ENCODE measurements at regions not wholly inside any gene's neighbourhood (a gene's known extent, or its start where the extent isn't known, plus 50 kb on each side); places are given as distances from the start of the nearest gene placed in this dataset.

- Mint-ChIP-seq H3K9me3 (ENCODE audit: unreplicated experiment) (no peaks in the 10 kb centered on the region), H3K27ac (ENCODE audit: unreplicated experiment) (no peak overlapping the region), H3K36me3 (ENCODE audit: insufficient read depth, unreplicated experiment) (no peaks in the 10 kb centered on the region), H3K27me3 (ENCODE audit: insufficient read depth, unreplicated experiment) (peaks cover 10% of the 10 kb centered on the region), H3K4me3 (ENCODE audit: unreplicated experiment) (no peak overlapping the region), H3K4me1 (ENCODE audit: low read depth, unreplicated experiment) (no peaks in the 10 kb centered on the region)
- TF ChIP-seq CTCF (IDR thresholded peaks at IDR 0.05; ENCODE audit: insufficient read depth in 1 of 2, low read depth in 1 of 2, low read length in 1 of 2, severe bottlenecking in 1 of 2, unreplicated experiment in 1 of 2): peak; percentile 22 to 51
- peak in 1 of 2 experiments; percentile 51 for DNase-seq
- no peaks in the 10 kb centered on the region for H3K27me3 ChIP-seq (replicated peaks; ENCODE audit: control insufficient read depth, insufficient read depth, low read length)
- no TSS peak for BruUV-seq (replicated peaks)
- no peaks in the 10 kb centered on the region for H3K4me1 ChIP-seq
- POLR2A ChIA-PET: no interaction called here
- CTCF ChIA-PET: interaction anchor here (0.7 kb wide), 3 partner anchors 11 to 540 kb away, joined by 3 read pairs; no protein-coding TSS in a partner anchor
- no peaks in the 10 kb centered on the region for H3K36me3 ChIP-seq (ENCODE audit: control insufficient read depth, insufficient read depth, low read length)
- no peaks in the 10 kb centered on the region for H3K9me3 ChIP-seq
- no peak overlapping the region for H3K4me3 ChIP-seq (ENCODE audit: low read depth, low read length)
- intact Hi-C loops (cut with micrococcal nuclease; ENCODE audit: unreplicated experiment): loop anchor here (5.0 kb wide), 1 partner anchor 652 kb away; no protein-coding TSS in a partner anchor
Measured at GRCh38 chr18:47754311-47755101, 176.0 kb downstream of the SMAD2 start.

GRCh38 chr18:47752796-47753645 lies 177.4 kb downstream of the SMAD2 start:
- H3K4me1 Mint-ChIP-seq (ENCODE audit: low read depth, unreplicated experiment): no peaks in the 10 kb centered on the region
- Histone ChIP-seq H3K4me1 (no peaks in the 10 kb centered on the region), H3K36me3 (ENCODE audit: control insufficient read depth, insufficient read depth, low read length) (no peaks in the 10 kb centered on the region), H3K9me3 (no peaks in the 10 kb centered on the region), H3K27me3 (replicated peaks; ENCODE audit: control insufficient read depth, insufficient read depth, low read length) (no peaks in the 10 kb centered on the region), H3K4me3 (ENCODE audit: low read depth, low read length) (no peak overlapping the region)
- no peak for TF ChIP-seq CTCF (IDR thresholded peaks at IDR 0.05; ENCODE audit: insufficient read depth in 1 of 2, low read depth in 1 of 2, low read length in 1 of 2, severe bottlenecking in 1 of 2, unreplicated experiment in 1 of 2)
- no peak overlapping the region for H3K27ac Mint-ChIP-seq (ENCODE audit: unreplicated experiment)
- CTCF ChIA-PET: no interaction called here
- no peaks in the 10 kb centered on the region for H3K36me3 Mint-ChIP-seq (ENCODE audit: insufficient read depth, unreplicated experiment)
- H3K4me3 Mint-ChIP-seq (ENCODE audit: unreplicated experiment): no peak overlapping the region
- no TSS peak for BruUV-seq (replicated peaks)
- H3K9me3 Mint-ChIP-seq (ENCODE audit: unreplicated experiment): no peaks in the 10 kb centered on the region
- DNase-seq: no peak
- POLR2A ChIA-PET: no interaction called here
- peaks cover 10% of the 10 kb centered on the region for H3K27me3 Mint-ChIP-seq (ENCODE audit: insufficient read depth, unreplicated experiment)
- intact Hi-C loops (cut with micrococcal nuclease; ENCODE audit: unreplicated experiment): no loop called here

- no TSS peak for BruUV-seq (replicated peaks)
- no peaks in the 10 kb centered on the region for H3K4me1 ChIP-seq
- intact Hi-C loops (cut with micrococcal nuclease; ENCODE audit: unreplicated experiment): no loop called here
- H3K9me3 ChIP-seq: no peaks in the 10 kb centered on the region
- Mint-ChIP-seq H3K4me1 (ENCODE audit: low read depth, unreplicated experiment) (no peaks in the 10 kb centered on the region), H3K4me3 (ENCODE audit: unreplicated experiment) (no peak overlapping the region), H3K27ac (ENCODE audit: unreplicated experiment) (no peak overlapping the region), H3K9me3 (ENCODE audit: unreplicated experiment) (no peaks in the 10 kb centered on the region), H3K36me3 (ENCODE audit: insufficient read depth, unreplicated experiment) (no peaks in the 10 kb centered on the region), H3K27me3 (ENCODE audit: insufficient read depth, unreplicated experiment) (peaks cover 8% of the 10 kb centered on the region)
- H3K36me3 ChIP-seq (ENCODE audit: control insufficient read depth, insufficient read depth, low read length): no peaks in the 10 kb centered on the region
- DNase-seq: no peak
- TF ChIP-seq CTCF (IDR thresholded peaks at IDR 0.05; ENCODE audit: insufficient read depth in 1 of 2, low read depth in 1 of 2, low read length in 1 of 2, severe bottlenecking in 1 of 2, unreplicated experiment in 1 of 2): no peak
- ChIA-PET POLR2A (no interaction called here), CTCF (no interaction called here)
- no peak overlapping the region for H3K4me3 ChIP-seq (ENCODE audit: low read depth, low read length)
- H3K27me3 ChIP-seq (replicated peaks; ENCODE audit: control insufficient read depth, insufficient read depth, low read length): no peaks in the 10 kb centered on the region
Measured at GRCh38 chr18:47750889-47751423, 179.5 kb downstream of the SMAD2 start.

Data from Caco-2 (cell line).